Calu3 (cell line): ENCODE measurements at regions not wholly inside any gene's neighbourhood (a gene's known extent, or its start where the extent isn't known, plus 50 kb on each side); places are given as distances from the start of the nearest gene placed in this dataset.

ENCODE experiments used
- BruUV-seq: library from RNA; stranded (reverse); fragments of 400-500 nt; replicated peaks from 2 replicates; lab custom pipeline; 2021; lab: Mats Ljungman, UMichigan
- CTCF ChIA-PET: fragments of 300-600 bp; sonication (Branson Sonifier 250); formaldehyde crosslinking; loops from one replicate; lab custom pipeline; 2022; ENCODE audit warnings: antibody characterized with exemption; lab: Charles Lee
- DNase-seq: peaks from one replicate; pipeline ENCODE4 v3.0.0; 2022
- H3K27ac Mint-ChIP-seq: one replicate; pipeline ENCODE4 v1.8.0; 2022; ENCODE audit warnings: mixed read lengths; ENCODE audit not compliant: unreplicated experiment
- H3K27me3 Mint-ChIP-seq: one replicate; pipeline ENCODE4 v1.8.0; 2022; ENCODE audit warnings: mixed read lengths; ENCODE audit not compliant: unreplicated experiment
- H3K36me3 Mint-ChIP-seq: one replicate; pipeline ENCODE4 v1.8.0; 2022; ENCODE audit warnings: mild to moderate bottlenecking, moderate library complexity, mixed read lengths; ENCODE audit not compliant: insufficient read depth, unreplicated experiment
- H3K4me1 Mint-ChIP-seq: one replicate; pipeline ENCODE4 v1.8.0; 2022; ENCODE audit warnings: mild to moderate bottlenecking, low read depth, mixed read lengths; ENCODE audit not compliant: unreplicated experiment
- H3K4me3 Mint-ChIP-seq: one replicate; pipeline ENCODE4 v1.8.0; 2022; ENCODE audit warnings: mild to moderate bottlenecking, low read depth, moderate library complexity, mixed read lengths; ENCODE audit not compliant: unreplicated experiment
- H3K9me3 Mint-ChIP-seq: one replicate; pipeline ENCODE4 v1.8.0; 2022; ENCODE audit warnings: low read depth, mixed read lengths; ENCODE audit not compliant: unreplicated experiment
- intact Hi-C: fragments of 100-400 bp; cut with micrococcal nuclease; formaldehyde crosslinking; loops from one replicate; pipeline ENCODE4 v1.10.0; 2022; ENCODE audit not compliant: unreplicated experiment
- TF ChIP-seq, protein P1 (sequence below): fragments of 200-600 bp; IDR thresholded peaks from one replicate; pipeline ENCODE4 v1.8.0; 2022; ENCODE audit warnings: antibody characterized with exemption; ENCODE audit not compliant: unreplicated experiment

DNA sequence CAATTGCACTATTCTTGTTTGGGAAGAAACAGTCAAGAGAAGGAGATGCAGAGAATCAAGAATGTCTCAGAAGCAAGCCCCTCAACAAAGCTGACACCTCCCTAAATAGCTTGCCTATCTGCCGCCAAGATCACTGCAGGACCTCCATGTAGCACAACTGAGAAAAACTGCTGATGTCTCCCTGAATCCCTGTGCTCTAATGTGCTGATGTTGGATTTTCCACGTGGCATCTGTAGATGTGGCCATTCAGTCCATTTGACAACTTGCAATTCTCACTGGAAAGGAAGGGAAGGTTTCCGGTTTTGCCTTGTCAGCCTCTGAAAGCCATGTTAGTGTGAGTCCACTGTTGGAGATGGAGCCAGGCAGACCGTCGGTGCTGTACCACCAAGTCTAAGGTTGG, 374.0 kb downstream of the DIRAS2 start:
- CTCF ChIA-PET = no interaction called here
- Mint-ChIP-seq H3K27me3 (no peaks in the 10 kb centered on the region), H3K4me1 (no peaks in the 10 kb centered on the region), H3K27ac (no peak overlapping the region), H3K4me3 (no peak overlapping the region), H3K9me3 (no peaks in the 10 kb centered on the region), H3K36me3 (no peaks in the 10 kb centered on the region)
- no peak for DNase-seq
- TF ChIP-seq, protein P1, sequence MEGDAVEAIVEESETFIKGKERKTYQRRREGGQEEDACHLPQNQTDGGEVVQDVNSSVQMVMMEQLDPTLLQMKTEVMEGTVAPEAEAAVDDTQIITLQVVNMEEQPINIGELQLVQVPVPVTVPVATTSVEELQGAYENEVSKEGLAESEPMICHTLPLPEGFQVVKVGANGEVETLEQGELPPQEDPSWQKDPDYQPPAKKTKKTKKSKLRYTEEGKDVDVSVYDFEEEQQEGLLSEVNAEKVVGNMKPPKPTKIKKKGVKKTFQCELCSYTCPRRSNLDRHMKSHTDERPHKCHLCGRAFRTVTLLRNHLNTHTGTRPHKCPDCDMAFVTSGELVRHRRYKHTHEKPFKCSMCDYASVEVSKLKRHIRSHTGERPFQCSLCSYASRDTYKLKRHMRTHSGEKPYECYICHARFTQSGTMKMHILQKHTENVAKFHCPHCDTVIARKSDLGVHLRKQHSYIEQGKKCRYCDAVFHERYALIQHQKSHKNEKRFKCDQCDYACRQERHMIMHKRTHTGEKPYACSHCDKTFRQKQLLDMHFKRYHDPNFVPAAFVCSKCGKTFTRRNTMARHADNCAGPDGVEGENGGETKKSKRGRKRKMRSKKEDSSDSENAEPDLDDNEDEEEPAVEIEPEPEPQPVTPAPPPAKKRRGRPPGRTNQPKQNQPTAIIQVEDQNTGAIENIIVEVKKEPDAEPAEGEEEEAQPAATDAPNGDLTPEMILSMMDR = no peak
- intact Hi-C loops = no loop called here
- BruUV-seq = no TSS peak

DNA sequence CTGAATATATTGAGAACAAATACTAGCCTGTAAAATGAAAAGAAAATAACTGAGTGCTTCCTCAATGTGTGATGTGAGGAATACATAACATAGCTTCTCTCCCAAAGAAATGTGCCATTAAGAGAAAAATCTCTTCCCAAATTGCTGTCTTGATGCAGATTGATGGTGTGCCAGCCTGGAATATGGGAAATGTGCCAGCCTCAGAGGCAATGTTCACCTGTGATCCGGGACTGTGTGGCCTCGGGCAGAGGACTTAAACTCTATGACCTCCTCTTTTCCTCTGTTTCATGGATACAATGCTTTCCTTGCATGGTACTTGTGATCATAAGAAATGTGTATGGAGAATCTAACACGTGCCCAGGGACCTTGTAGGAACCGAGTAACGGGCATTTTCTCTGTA, 370.9 kb downstream of the DIRAS2 start:
- no peaks in the 10 kb centered on the region for H3K36me3 Mint-ChIP-seq
- H3K27ac Mint-ChIP-seq = no peak overlapping the region
- DNase-seq = no peak
- H3K27me3 Mint-ChIP-seq = no peaks in the 10 kb centered on the region
- no peak overlapping the region for H3K4me3 Mint-ChIP-seq
- CTCF ChIA-PET = no interaction called here
- no peaks in the 10 kb centered on the region for H3K4me1 Mint-ChIP-seq
- H3K9me3 Mint-ChIP-seq = no peaks in the 10 kb centered on the region
- BruUV-seq = no TSS peak
- TF ChIP-seq, protein P1 = no peak
- intact Hi-C loops = no loop called here

DNA sequence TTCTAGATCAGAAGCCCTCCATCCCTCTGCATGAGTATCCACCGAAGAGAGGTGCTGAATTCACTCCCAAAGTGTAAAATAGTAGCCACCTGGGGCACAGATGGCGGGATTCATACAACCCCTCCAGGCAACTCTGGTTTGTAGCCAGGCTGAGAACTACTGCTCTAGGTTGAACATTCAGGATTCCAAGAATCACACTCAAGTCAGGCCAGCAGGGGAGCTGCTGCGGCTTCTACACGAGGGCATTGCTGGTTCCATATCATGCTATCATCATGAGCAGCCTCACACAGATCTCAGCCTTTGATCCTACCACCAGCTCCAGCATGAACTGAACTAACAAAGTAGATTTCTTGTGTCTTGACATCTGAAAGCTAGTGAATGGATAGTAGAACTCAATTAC, 367.9 kb downstream of the DIRAS2 start:
- Mint-ChIP-seq H3K36me3 (no peaks in the 10 kb centered on the region), H3K4me3 (no peak overlapping the region), H3K4me1 (no peaks in the 10 kb centered on the region), H3K27ac (no peak overlapping the region), H3K27me3 (no peaks in the 10 kb centered on the region), H3K9me3 (no peaks in the 10 kb centered on the region)
- intact Hi-C loops = no loop called here
- CTCF ChIA-PET = interaction anchor here (0.7 kb wide), 1 partner anchor 38 kb away, joined by 5 read pairs; no protein-coding TSS in a partner anchor
- no peak for DNase-seq
- no TSS peak for BruUV-seq
- TF ChIP-seq, protein P1 = no peak

DNA sequence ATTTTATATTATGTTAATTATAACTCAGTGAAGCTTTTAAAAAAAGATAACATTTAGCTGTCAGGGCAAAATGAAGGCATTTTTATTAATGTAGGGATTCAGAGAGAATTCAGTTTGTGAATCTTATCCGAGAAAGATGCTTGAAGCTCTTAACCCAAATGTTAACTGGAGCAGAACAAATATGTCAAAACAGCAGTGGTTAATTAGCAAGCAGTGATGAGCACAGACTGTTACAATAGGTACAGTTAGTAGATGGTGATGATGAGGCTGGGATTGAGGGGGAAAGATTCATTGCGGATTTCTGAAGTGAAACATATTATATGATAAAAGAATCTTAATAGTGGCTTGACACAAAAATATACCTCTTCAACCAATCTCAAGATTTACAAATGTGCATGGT, 356.7 kb downstream of the DIRAS2 start:
- CTCF ChIA-PET = no interaction called here
- H3K9me3 Mint-ChIP-seq = no peaks in the 10 kb centered on the region
- H3K27me3 Mint-ChIP-seq = no peaks in the 10 kb centered on the region
- TF ChIP-seq, protein P1 = no peak
- no peak for DNase-seq
- no TSS peak for BruUV-seq
- no peaks in the 10 kb centered on the region for H3K36me3 Mint-ChIP-seq
- H3K27ac Mint-ChIP-seq = no peak overlapping the region
- intact Hi-C loops = no loop called here
- no peaks in the 10 kb centered on the region for H3K4me1 Mint-ChIP-seq
- no peak overlapping the region for H3K4me3 Mint-ChIP-seq
